GM21825 (cell line): ENCODE measurements at regions not wholly inside any gene's neighbourhood (a gene's known extent, or its start where the extent isn't known, plus 50 kb on each side); places are given as distances from the start of the nearest gene placed in this dataset.

ENCODE experiments used
- ATAC-seq: cut with Tn5 transposase; IDR thresholded peaks from one replicate; pipeline ENCODE4 v1.9.1; 2021; ENCODE audit warnings: mild to moderate bottlenecking, moderate library complexity; ENCODE audit not compliant: unreplicated experiment

DNA sequence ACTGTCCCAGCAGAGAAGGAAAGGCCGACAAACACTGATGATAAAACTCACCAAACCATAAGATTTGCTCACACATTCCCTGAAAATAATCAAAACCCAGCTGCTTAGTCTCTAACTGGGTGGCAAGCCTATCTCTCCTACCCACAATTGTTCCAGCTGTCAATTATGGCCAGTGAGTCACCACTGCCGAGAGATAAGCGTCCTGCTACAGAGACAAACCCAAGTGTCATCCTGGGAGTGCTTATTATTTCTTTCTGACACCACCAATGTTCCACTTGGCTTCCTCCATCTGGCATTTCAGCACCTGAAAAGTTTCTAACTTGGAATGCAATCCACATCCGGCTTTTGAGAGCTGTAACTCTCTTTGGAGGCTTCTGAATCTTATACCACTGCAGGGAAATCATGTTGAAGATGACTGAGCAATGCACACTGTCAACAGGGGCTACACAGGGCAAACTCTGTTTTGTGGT, 51.5 kb upstream of the VAV3 start:
- ATAC-seq, result no peak
